ENCODE measurements at regions not wholly inside any gene's neighbourhood (a gene's known extent, or its start where the extent isn't known, plus 50 kb on each side); places are given as distances from the start of the nearest gene placed in this dataset.

GRCh38 chr16:85357924-85358505 lies 245.7 kb upstream of the CIBAR2 start:
- no peak for TF ChIP-seq CTCF (IDR thresholded peaks at IDR 0.05; ENCODE audit: borderline replicate concordance, extremely low read depth, low read length, poor library complexity, severe bottlenecking)
- no peak for TF ChIP-seq EZH2 (IDR thresholded peaks at IDR 0.05; ENCODE audit: borderline replicate concordance, low read depth, low read length, severe bottlenecking)
- Histone ChIP-seq H3K9ac (ENCODE audit: low read depth, low read length) (no peak overlapping the region), H3K27ac (ENCODE audit: low read length) (no peak overlapping the region), H3K4me3 (ENCODE audit: low read depth in 1 of 2, low read length in 2 of 2) (no peak overlapping the region), H4K20me1 (ENCODE audit: insufficient read depth, low read length) (peaks cover 3% of the 10 kb centered on the region; the same call in 1 of the 2 replicates), H3K36me3 (ENCODE audit: insufficient read depth, low read length) (no peaks in the 10 kb centered on the region), H3K4me2 (ENCODE audit: insufficient read depth, low read length) (no peak overlapping the region), H3K79me2 (ENCODE audit: insufficient read depth, low read length) (no peaks in the 10 kb centered on the region), H3K4me1 (ENCODE audit: insufficient read depth, low read length) (peaks cover 13% of the 10 kb centered on the region), H3K9me3 (ENCODE audit: insufficient read depth, low read length, severe bottlenecking) (no peaks in the 10 kb centered on the region), H2AFZ (ENCODE audit: low read depth, low read length) (no peak overlapping the region), H3K27me3 (ENCODE audit: insufficient read depth, low read length, poor library complexity) (no peaks in the 10 kb centered on the region)
- ATAC-seq (ENCODE audit: insufficient read depth, low read depth) (no peak), DNase-seq (no peak)

- TF ChIP-seq CTCF (IDR thresholded peaks at IDR 0.05; ENCODE audit: borderline replicate concordance, extremely low read depth, low read length, poor library complexity, severe bottlenecking) (no peak), EZH2 (IDR thresholded peaks at IDR 0.05; ENCODE audit: borderline replicate concordance, low read depth, low read length, severe bottlenecking) (no peak)
- Histone ChIP-seq H3K79me2 (ENCODE audit: insufficient read depth, low read length) (no peaks in the 10 kb centered on the region), H3K4me3 (ENCODE audit: low read depth in 1 of 2, low read length in 2 of 2) (no peak overlapping the region), H4K20me1 (ENCODE audit: insufficient read depth, low read length) (peaks cover 3% of the 10 kb centered on the region; the same call in 1 of the 2 replicates), H3K27me3 (ENCODE audit: insufficient read depth, low read length, poor library complexity) (no peaks in the 10 kb centered on the region), H3K36me3 (ENCODE audit: insufficient read depth, low read length) (no peaks in the 10 kb centered on the region), H3K4me2 (ENCODE audit: insufficient read depth, low read length) (no peak overlapping the region), H2AFZ (ENCODE audit: low read depth, low read length) (no peak overlapping the region), H3K9me3 (ENCODE audit: insufficient read depth, low read length, severe bottlenecking) (no peaks in the 10 kb centered on the region), H3K9ac (ENCODE audit: low read depth, low read length) (no peak overlapping the region), H3K4me1 (ENCODE audit: insufficient read depth, low read length) (peaks cover 13% of the 10 kb centered on the region), H3K27ac (ENCODE audit: low read length) (no peak overlapping the region)
- ATAC-seq (ENCODE audit: insufficient read depth, low read depth) = no peak
- no peak for DNase-seq
These were observed 246.5 kb upstream of the CIBAR2 start for GRCh38 chr16:85358704-85359146.

- Histone ChIP-seq H2AFZ (ENCODE audit: low read depth, low read length) (no peak overlapping the region), H3K9me3 (ENCODE audit: insufficient read depth, low read length, severe bottlenecking) (no peaks in the 10 kb centered on the region), H3K79me2 (ENCODE audit: insufficient read depth, low read length) (no peaks in the 10 kb centered on the region), H3K4me2 (ENCODE audit: insufficient read depth, low read length) (no peak overlapping the region), H3K36me3 (ENCODE audit: insufficient read depth, low read length) (no peaks in the 10 kb centered on the region), H3K4me3 (ENCODE audit: low read depth in 1 of 2, low read length in 2 of 2) (no peak overlapping the region), H3K9ac (ENCODE audit: low read depth, low read length) (no peak overlapping the region), H3K4me1 (ENCODE audit: insufficient read depth, low read length) (peaks cover 13% of the 10 kb centered on the region), H3K27me3 (ENCODE audit: insufficient read depth, low read length, poor library complexity) (no peaks in the 10 kb centered on the region), H3K27ac (ENCODE audit: low read length) (no peak overlapping the region), H4K20me1 (ENCODE audit: insufficient read depth, low read length) (peaks cover 3% of the 10 kb centered on the region; the same call in 1 of the 2 replicates)
- no peak for TF ChIP-seq EZH2 (IDR thresholded peaks at IDR 0.05; ENCODE audit: borderline replicate concordance, low read depth, low read length, severe bottlenecking)
- no peak for DNase-seq
- ATAC-seq (ENCODE audit: insufficient read depth, low read depth) = no peak
These were observed 247.0 kb upstream of the CIBAR2 start for GRCh38 chr16:85359147-85359822.
